NCI-H1048 (cell line): ENCODE measurements at regions not wholly inside any gene's neighbourhood (a gene's known extent, or its start where the extent isn't known, plus 50 kb on each side); places are given as distances from the start of the nearest gene placed in this dataset.

ENCODE experiments used
- DNase-seq: peaks from one replicate; lab custom pipeline; 2025; lab: John Stamatoyannopoulos, UW

GRCh38 chr10:3237530-3237929 is 64.9 kb upstream of the PITRM1 start:
- no peak for DNase-seq

DNA sequence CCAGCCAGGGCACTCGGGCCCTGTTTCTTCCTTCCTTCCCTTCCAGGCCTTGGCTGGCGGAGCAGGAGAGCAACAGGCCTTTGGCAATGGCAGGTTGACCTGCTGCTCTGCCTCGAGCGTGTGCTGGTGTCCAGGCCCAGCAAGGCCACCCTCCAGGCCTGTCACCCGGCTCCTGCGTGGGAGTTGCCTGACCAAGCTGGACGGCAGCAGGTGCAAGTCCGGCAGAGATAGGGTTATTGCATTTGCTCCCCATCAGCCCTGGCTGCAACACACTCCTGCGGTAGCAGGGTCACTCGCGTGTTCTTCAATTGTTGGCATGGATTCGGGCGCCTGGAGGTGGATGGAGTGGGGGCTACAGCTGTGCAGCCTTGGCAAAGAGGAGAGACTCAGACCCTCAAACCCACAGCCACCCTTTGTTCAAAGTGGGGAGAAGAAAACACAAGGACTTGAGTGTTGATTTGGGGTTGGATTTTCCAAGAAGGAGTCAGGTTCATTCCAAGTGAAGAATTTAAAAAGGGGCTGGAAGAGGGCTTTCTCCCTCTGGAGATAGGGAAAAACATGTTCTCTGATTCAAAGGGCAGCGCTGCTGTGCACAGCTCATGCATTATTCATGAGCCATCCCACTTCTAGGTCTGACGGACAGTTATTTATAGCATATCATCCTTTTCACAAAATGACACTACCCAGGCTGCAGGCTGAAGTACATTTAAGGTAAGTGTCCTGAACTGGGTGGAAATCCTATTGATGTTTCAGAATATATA is 64.2 kb upstream of the PITRM1 start:
- no peak for DNase-seq

- no peak for DNase-seq
These were observed 63.5 kb upstream of the PITRM1 start for GRCh38 chr10:3235996-3236510.

- DNase-seq = no peak
These were observed 62.8 kb upstream of the PITRM1 start for GRCh38 chr10:3235395-3235794.

DNA sequence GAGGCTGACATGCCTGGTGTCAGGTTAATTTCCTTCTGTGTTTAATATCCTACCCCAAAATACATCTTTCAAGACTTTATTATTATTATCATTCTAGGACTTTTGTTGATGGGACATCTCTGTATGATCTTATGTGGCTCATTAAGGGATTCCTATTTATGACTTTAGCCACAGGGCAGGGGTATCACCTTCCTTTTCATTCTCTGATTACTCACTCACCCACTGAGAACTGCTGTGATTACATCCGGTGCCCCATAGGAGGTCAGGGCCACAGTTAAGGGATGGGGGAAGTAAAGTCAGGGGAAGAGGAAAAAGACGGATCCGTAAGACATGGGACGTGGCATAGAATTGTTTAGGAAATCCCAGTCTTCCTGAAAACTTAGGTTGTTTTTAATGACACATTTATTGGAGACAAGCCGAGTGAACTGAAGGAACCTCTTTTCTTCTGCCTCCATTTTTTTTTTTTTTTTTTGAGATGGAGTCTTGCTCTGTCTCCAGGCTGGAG is 61.0 kb upstream of the PITRM1 start:
- DNase-seq = no peak

DNA sequence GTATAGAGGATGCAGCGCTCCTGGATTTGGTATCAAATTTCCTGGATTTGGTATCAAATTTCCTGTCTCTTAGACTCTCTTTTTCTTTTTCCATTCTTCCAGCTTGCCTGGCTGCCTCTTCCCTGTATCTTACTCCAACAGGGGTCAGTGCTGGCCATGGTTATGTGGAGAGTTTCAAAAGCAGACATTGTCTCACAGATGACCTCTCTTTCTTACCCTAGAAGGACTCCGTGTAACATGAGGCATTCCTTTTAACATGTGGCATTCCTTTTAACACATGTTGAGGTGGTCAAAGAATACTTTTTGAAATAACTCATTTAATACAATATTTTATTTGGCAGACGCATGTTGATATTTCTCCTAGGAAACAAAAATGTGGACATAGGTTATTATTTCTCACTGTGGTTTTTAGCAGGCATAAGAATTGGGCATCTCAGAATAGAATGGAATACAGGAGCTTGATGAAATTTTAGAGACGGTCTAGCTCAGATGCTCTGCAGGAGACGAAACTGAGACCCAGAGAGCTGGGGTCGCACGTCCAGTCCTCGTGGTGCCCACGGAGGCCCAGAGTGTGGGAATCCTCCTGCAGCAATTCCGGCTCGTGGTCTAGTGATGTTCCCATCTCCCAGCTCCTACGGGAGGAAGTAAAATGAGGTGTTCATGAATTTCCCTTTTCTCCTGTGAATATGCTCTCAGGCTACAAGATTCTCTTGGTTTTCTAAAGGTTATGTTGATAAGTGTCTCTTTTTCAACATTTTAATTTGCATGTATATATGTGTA is 59.6 kb upstream of the PITRM1 start:
- DNase-seq = no peak

DNA sequence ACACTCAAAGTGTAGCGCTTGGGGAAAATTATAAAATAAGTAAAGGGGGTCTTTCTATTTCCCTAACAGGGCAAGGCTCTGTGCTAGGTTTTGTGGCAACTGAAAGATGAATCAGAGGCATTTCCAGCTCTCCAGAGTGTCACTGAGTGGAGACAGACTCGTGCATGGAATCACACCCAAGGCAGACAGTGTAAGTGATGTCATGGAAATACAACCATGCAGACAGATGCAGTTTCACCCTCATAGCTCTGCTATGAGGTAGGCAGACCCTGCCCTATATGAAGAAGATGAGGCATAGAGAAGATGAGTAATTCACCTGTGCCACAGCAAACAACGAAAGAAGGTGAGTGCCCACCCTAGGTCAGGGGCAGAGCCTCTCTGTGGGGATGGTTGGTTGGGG is 57.2 kb upstream of the PITRM1 start:
- no peak for DNase-seq

GRCh38 chr10:3228629-3228945 is 56.0 kb upstream of the PITRM1 start:
- no peak for DNase-seq

DNA sequence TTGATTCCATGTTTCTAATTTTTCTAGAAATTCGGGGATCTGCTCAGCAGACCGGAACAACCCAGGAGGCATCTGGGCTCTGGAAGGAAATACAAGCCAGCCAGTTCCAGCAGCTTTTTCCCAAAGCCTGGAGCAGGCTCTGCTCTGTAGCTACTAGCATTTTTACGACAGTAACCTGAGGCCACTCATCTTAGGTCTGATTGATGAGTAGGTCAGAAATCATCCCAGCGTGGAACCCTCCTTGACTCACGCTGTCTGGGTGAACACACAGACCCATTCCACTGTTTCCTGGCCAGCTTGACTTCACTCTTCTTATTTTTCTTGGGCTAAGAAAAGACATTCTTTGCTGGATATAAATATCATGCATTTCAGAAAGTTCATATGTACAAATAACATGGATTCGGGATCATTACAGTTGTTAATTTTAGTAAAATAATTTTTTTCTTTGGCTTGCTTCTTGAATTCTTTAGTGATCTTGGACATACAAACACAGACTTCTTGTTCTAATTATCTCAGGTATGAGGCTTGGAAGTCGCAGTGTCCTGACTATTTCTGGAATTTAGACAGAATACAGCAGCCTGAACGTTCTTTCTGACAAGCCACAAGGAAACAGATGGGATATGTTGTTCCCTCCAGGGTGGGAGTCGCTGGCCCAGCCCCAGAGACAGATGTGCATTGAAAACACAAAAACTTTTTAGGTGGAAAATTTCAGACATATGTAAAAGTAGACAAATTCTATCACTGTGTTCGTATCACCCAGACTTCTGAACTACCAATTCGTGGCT is 54.6 kb upstream of the PITRM1 start:
- no peak for DNase-seq

DNA sequence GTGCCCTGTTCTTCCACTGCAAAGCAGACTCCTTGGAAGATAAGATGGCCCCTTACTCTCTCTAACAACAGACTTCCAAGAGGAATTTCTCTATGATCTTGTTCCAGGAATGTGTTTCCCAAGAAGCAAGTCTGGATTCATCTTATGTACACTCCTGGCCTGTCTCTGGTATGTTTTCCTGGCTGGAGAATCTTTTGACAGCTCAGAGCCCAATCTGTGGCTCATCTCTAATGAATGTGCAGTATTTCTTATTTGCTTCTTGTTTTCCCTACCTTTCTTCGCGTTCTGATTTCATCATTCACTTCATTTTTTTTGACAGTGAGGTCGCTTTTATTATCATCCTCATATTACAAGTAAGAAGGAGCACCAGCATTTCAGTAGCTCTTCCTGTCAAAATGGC is 53.0 kb upstream of the PITRM1 start:
- no peak for DNase-seq

- no peak for DNase-seq
These were observed 51.7 kb upstream of the PITRM1 start for GRCh38 chr10:3224241-3224640.

GRCh38 chr10:3222626-3223025 is 50.0 kb upstream of the PITRM1 start:
- no peak for DNase-seq
